Astrocyte of the spinal cord (primary cell): ENCODE measurements at regions not wholly inside any gene's neighbourhood (a gene's known extent, or its start where the extent isn't known, plus 50 kb on each side); places are given as distances from the start of the nearest gene placed in this dataset.

Experiments used
- DNase-seq: peaks from one replicate; pipeline ENCODE4 v3.0.0; 2011; ENCODE audit warnings: low read depth, low spot score
- H3K4me3 ChIP-seq: 2 replicates; pipeline ENCODE4 v1.5.1; 2011; ENCODE audit warnings: low read depth, mild to moderate bottlenecking, low read length, moderate library complexity
- CTCF ChIP-seq: IDR thresholded peaks from 2 replicates; pipeline ENCODE4 v1.5.1; 2012; ENCODE audit warnings: low read depth, mild to moderate bottlenecking, low read length, inconsistent platforms
- in situ Hi-C: cut with HindIII; loops from 2 replicates; pipeline ENCODE4 v1.10.0; 2017; ENCODE audit warnings: low sequenced_read_pairs

GRCh38 chr1:50262436-50262835 lies 153.7 kb downstream of the ELAVL4 start:
- DNase-seq: no peak
- in situ Hi-C loops: no loop called here
- no peak overlapping the region for H3K4me3 ChIP-seq
- TF ChIP-seq CTCF: no peak

- in situ Hi-C loops: no loop called here
- no peak for DNase-seq
- no peak overlapping the region for H3K4me3 ChIP-seq
- TF ChIP-seq CTCF: no peak
Observed at GRCh38 chr1:50261951-50262350, 153.2 kb downstream of the ELAVL4 start.

GRCh38 chr1:50257940-50258685 lies 149.4 kb downstream of the ELAVL4 start:
- no peak for DNase-seq
- no peak overlapping the region for H3K4me3 ChIP-seq
- TF ChIP-seq CTCF: no peak
- in situ Hi-C loops: no loop called here

- TF ChIP-seq CTCF: no peak
- no peak overlapping the region for H3K4me3 ChIP-seq
- in situ Hi-C loops: no loop called here
- DNase-seq: no peak
Observed at GRCh38 chr1:50257029-50257428, 148.3 kb downstream of the ELAVL4 start.
